Naive thymus-derived CD4-positive, alpha-beta T cell (primary cell): ENCODE measurements at regions not wholly inside any gene's neighbourhood (a gene's known extent, or its start where the extent isn't known, plus 50 kb on each side); places are given as distances from the start of the nearest gene placed in this dataset.

Experiments used
- ATAC-seq: fragments of 150-1000 bp; cut with Tn5 transposase; 2 replicates; pipeline ENCODE4 v1.10.0; 2021; ENCODE audit warnings: mild to moderate bottlenecking, moderate library complexity
- CTCF ChIA-PET: fragments of 350-600 bp; sonication (Branson Sonifier 250); formaldehyde crosslinking; loops from one replicate; lab custom pipeline; 2021; ENCODE audit warnings: antibody characterized with exemption; lab: Charles Lee
- POLR2A ChIA-PET: fragments of 350-600 bp; sonication (Branson Sonifier 250); formaldehyde crosslinking; loops from one replicate; lab custom pipeline; 2021; ENCODE audit warnings: antibody characterized with exemption, inconsistent platforms; lab: Charles Lee
- DNase-seq, 9 donors: peaks; one replicate each; pipeline versions ENCODE4 v3.0.0 to v3.0.0-alpha.2; 2020 to 2022; ENCODE audit warnings: mixed read lengths in 1 of 9
- H3K27ac ChIP-seq: one replicate; pipeline ENCODE4 v1.7.0; 2013; ENCODE audit warnings: mild to moderate bottlenecking, low read depth, low read length, moderate library complexity
- H3K27me3 ChIP-seq, 2 donors: one replicate each; pipeline ENCODE4 v1.7.0; 2013; ENCODE audit warnings: low read length in 2 of 2, mild to moderate bottlenecking in 2 of 2, moderate library complexity in 2 of 2; ENCODE audit not compliant: control insufficient read depth in 2 of 2, insufficient read depth in 2 of 2
- H3K36me3 ChIP-seq, 3 experiments: 1 replicate in 2 of 3; 2 replicates in 1 of 3; pipeline ENCODE4 v1.7.0; 2013; ENCODE audit warnings: low read length in 3 of 3, mild to moderate bottlenecking in 3 of 3, moderate library complexity in 1 of 3; ENCODE audit not compliant: insufficient read depth in 3 of 3, control insufficient read depth in 2 of 3
- H3K4me1 ChIP-seq, 2 donors: one replicate each; pipeline ENCODE4 v1.7.0; 2013; ENCODE audit warnings: low read length in 2 of 2, mild to moderate bottlenecking in 2 of 2, moderate library complexity in 1 of 2; ENCODE audit not compliant: control insufficient read depth in 2 of 2, insufficient read depth in 2 of 2
- H3K4me3 ChIP-seq: 2 replicates; pipeline ENCODE4 v1.7.0; 2013; ENCODE audit warnings: mild to moderate bottlenecking, low read length
- H3K9me3 ChIP-seq, 3 experiments: 1 replicate in 2 of 3; 2 replicates in 1 of 3; pipeline ENCODE4 v1.7.0; 2013; ENCODE audit warnings: low read length in 3 of 3; ENCODE audit not compliant: control insufficient read depth in 2 of 3
- H3K27ac Mint-ChIP-seq, 9 donors: one replicate each; pipeline ENCODE4 v1.8.0; 2020 to 2022; ENCODE audit warnings: mixed read lengths in 9 of 9, mild to moderate bottlenecking in 8 of 9, moderate library complexity in 5 of 9, inconsistent platforms in 2 of 9
- H3K27me3 Mint-ChIP-seq, 5 donors: one replicate each; pipeline ENCODE4 v1.8.0; 2021 to 2022; ENCODE audit warnings: mixed read lengths in 5 of 5, mild to moderate bottlenecking in 1 of 5
- H3K36me3 Mint-ChIP-seq, 5 donors: one replicate each; pipeline ENCODE4 v1.8.0; 2020 to 2022; ENCODE audit warnings: mixed read lengths in 5 of 5, mild to moderate bottlenecking in 3 of 5, inconsistent platforms in 1 of 5
- H3K4me1 Mint-ChIP-seq, 7 donors: one replicate each; pipeline ENCODE4 v1.8.0; 2020 to 2022; ENCODE audit warnings: mixed read lengths in 7 of 7, mild to moderate bottlenecking in 3 of 7, inconsistent platforms in 1 of 7
- H3K4me3 Mint-ChIP-seq, 10 donors: one replicate each; pipeline ENCODE4 v1.8.0; 2020 to 2022; ENCODE audit warnings: mild to moderate bottlenecking in 10 of 10, mixed read lengths in 10 of 10, moderate library complexity in 6 of 10, inconsistent platforms in 2 of 10
- H3K9me3 Mint-ChIP-seq, 11 donors: one replicate each; pipeline ENCODE4 v1.8.0; 2020 to 2022; ENCODE audit warnings: mixed read lengths in 11 of 11, mild to moderate bottlenecking in 4 of 11, inconsistent platforms in 1 of 11, moderate library complexity in 1 of 11
- intact Hi-C, 2 donors: fragments of 100-400 bp; cut with micrococcal nuclease; formaldehyde crosslinking; loops; one replicate each; pipeline ENCODE4 v1.15.1; 2023

- no peak overlapping the region for H3K4me3 Mint-ChIP-seq
- ATAC-seq (no peak), DNase-seq (no peak)
- peaks cover 0 to 9% (median 4%) of the 10 kb centered on the region in 5 donors for H3K27me3 Mint-ChIP-seq
- no peaks in the 10 kb centered on the region for H3K27me3 ChIP-seq
- no peaks in the 10 kb centered on the region for H3K36me3 Mint-ChIP-seq
- H3K27ac Mint-ChIP-seq = no peak overlapping the region
- intact Hi-C loops = no loop called here
- peaks cover 0 to 3% (median 0%) of the 10 kb centered on the region in 11 donors for H3K9me3 Mint-ChIP-seq
- no peak overlapping the region for H3K4me3 ChIP-seq
- H3K4me1 ChIP-seq = no peaks in the 10 kb centered on the region
- no peaks in the 10 kb centered on the region for H3K36me3 ChIP-seq
- H3K9me3 ChIP-seq = no peaks in the 10 kb centered on the region
- H3K27ac ChIP-seq = no peak overlapping the region
- no peaks in the 10 kb centered on the region for H3K4me1 Mint-ChIP-seq
- CTCF ChIA-PET = interaction anchor here (0.6 kb wide), 1 partner anchor 252 kb away, joined by 4 read pairs; no protein-coding TSS in a partner anchor
- POLR2A ChIA-PET = no interaction called here
Measured at GRCh38 chr4:100797356-100797755, 279.5 kb upstream of the EMCN start.

- no peaks in the 10 kb centered on the region for H3K9me3 Mint-ChIP-seq
- H3K36me3 ChIP-seq = no peaks in the 10 kb centered on the region
- H3K27ac Mint-ChIP-seq = no peak overlapping the region
- no peak overlapping the region for H3K4me3 ChIP-seq
- POLR2A ChIA-PET = no interaction called here
- H3K27ac ChIP-seq = no peak overlapping the region
- no peaks in the 10 kb centered on the region for H3K4me1 ChIP-seq
- intact Hi-C loops = no loop called here
- H3K9me3 ChIP-seq = no peaks in the 10 kb centered on the region
- CTCF ChIA-PET = no interaction called here
- no peaks in the 10 kb centered on the region for H3K27me3 ChIP-seq
- ATAC-seq (no peak), DNase-seq (no peak)
- peaks cover 0 to 9% (median 4%) of the 10 kb centered on the region in 5 donors for H3K27me3 Mint-ChIP-seq
- no peaks in the 10 kb centered on the region for H3K4me1 Mint-ChIP-seq
- no peak overlapping the region for H3K4me3 Mint-ChIP-seq
- no peaks in the 10 kb centered on the region for H3K36me3 Mint-ChIP-seq
Measured at GRCh38 chr4:100796332-100796731, 278.5 kb upstream of the EMCN start.

GRCh38 chr4:100795581-100795980 lies 277.8 kb upstream of the EMCN start:
- CTCF ChIA-PET = no interaction called here
- ATAC-seq = no peak
- DNase-seq = no peak
- Mint-ChIP-seq H3K27ac (no peak overlapping the region), H3K4me3 (no peak overlapping the region), H3K4me1 (no peaks in the 10 kb centered on the region), H3K9me3 (no peaks in the 10 kb centered on the region), H3K27me3 (peaks cover 0 to 9% (median 4%) of the 10 kb centered on the region in 5 donors), H3K36me3 (no peaks in the 10 kb centered on the region)
- H3K9me3 ChIP-seq = no peaks in the 10 kb centered on the region
- intact Hi-C loops = no loop called here
- no peaks in the 10 kb centered on the region for H3K27me3 ChIP-seq
- H3K27ac ChIP-seq = no peak overlapping the region
- no peak overlapping the region for H3K4me3 ChIP-seq
- POLR2A ChIA-PET = interaction anchor here (0.7 kb wide), 1 partner anchor 606 kb away, joined by 3 read pairs; no protein-coding TSS in a partner anchor
- no peaks in the 10 kb centered on the region for H3K4me1 ChIP-seq
- no peaks in the 10 kb centered on the region for H3K36me3 ChIP-seq

GRCh38 chr4:100790836-100791615 lies 273.2 kb upstream of the EMCN start:
- H3K27me3 ChIP-seq = no peaks in the 10 kb centered on the region
- ATAC-seq (no peak), DNase-seq (no peak)
- intact Hi-C loops = no loop called here
- no peaks in the 10 kb centered on the region for H3K4me1 Mint-ChIP-seq
- no peak overlapping the region for H3K4me3 ChIP-seq
- H3K27me3 Mint-ChIP-seq = peaks cover 0 to 9% (median 0%) of the 10 kb centered on the region in 5 donors
- H3K36me3 ChIP-seq = no peaks in the 10 kb centered on the region
- no peak overlapping the region for H3K4me3 Mint-ChIP-seq
- H3K27ac ChIP-seq = no peak overlapping the region
- no peaks in the 10 kb centered on the region for H3K4me1 ChIP-seq
- no peaks in the 10 kb centered on the region for H3K9me3 Mint-ChIP-seq
- no peaks in the 10 kb centered on the region for H3K36me3 Mint-ChIP-seq
- POLR2A ChIA-PET = no interaction called here
- CTCF ChIA-PET = no interaction called here
- no peaks in the 10 kb centered on the region for H3K9me3 ChIP-seq
- no peak overlapping the region for H3K27ac Mint-ChIP-seq

GRCh38 chr4:100789991-100790390 lies 272.2 kb upstream of the EMCN start:
- H3K36me3 ChIP-seq = no peaks in the 10 kb centered on the region
- no peak for ATAC-seq
- no peak for DNase-seq
- no peak overlapping the region for H3K4me3 ChIP-seq
- Mint-ChIP-seq H3K9me3 (no peaks in the 10 kb centered on the region), H3K4me1 (no peaks in the 10 kb centered on the region), H3K36me3 (no peaks in the 10 kb centered on the region), H3K4me3 (no peak overlapping the region), H3K27ac (no peak overlapping the region), H3K27me3 (peaks cover 0 to 9% (median 0%) of the 10 kb centered on the region in 5 donors)
- ChIA-PET POLR2A (no interaction called here), CTCF (no interaction called here)
- intact Hi-C loops = no loop called here
- H3K4me1 ChIP-seq = no peaks in the 10 kb centered on the region
- H3K9me3 ChIP-seq = no peaks in the 10 kb centered on the region
- H3K27ac ChIP-seq = no peak overlapping the region
- H3K27me3 ChIP-seq = no peaks in the 10 kb centered on the region

- H3K4me1 Mint-ChIP-seq = no peaks in the 10 kb centered on the region
Measured at GRCh38 chr4:100786481-100786880, 268.7 kb upstream of the EMCN start.

GRCh38 chr4:100782356-100782755 lies 264.5 kb upstream of the EMCN start:
- DNase-seq = no peak

More at GRCh38 chr4:100786481-100786880, 268.7 kb upstream of the EMCN start:
- Mint-ChIP-seq H3K36me3 (no peaks in the 10 kb centered on the region), H3K4me3 (no peak overlapping the region), H3K9me3 (peaks cover 0 to 2% (median 0%) of the 10 kb centered on the region in 11 donors), H3K27me3 (peaks cover 0 to 9% (median 7%) of the 10 kb centered on the region in 5 donors), H3K27ac (no peak overlapping the region)
- no peaks in the 10 kb centered on the region for H3K36me3 ChIP-seq
- H3K4me1 ChIP-seq = no peaks in the 10 kb centered on the region
- ChIA-PET CTCF (no interaction called here), POLR2A (no interaction called here)
- intact Hi-C loops = no loop called here
- H3K27me3 ChIP-seq = no peaks in the 10 kb centered on the region
- H3K9me3 ChIP-seq = no peaks in the 10 kb centered on the region
- DNase-seq = no peak
- no peak overlapping the region for H3K4me3 ChIP-seq
- no peak for ATAC-seq
- no peak overlapping the region for H3K27ac ChIP-seq

More at GRCh38 chr4:100782356-100782755, 264.5 kb upstream of the EMCN start:
- H3K27ac Mint-ChIP-seq = no peak overlapping the region
- H3K36me3 Mint-ChIP-seq = no peaks in the 10 kb centered on the region
- CTCF ChIA-PET = no interaction called here
- no peaks in the 10 kb centered on the region for H3K4me1 ChIP-seq
- H3K27ac ChIP-seq = no peak overlapping the region
- no peaks in the 10 kb centered on the region for H3K9me3 ChIP-seq
- H3K4me3 ChIP-seq = no peak overlapping the region
- ATAC-seq = no peak
- H3K9me3 Mint-ChIP-seq = peaks cover 0 to 5% (median 0%) of the 10 kb centered on the region in 11 donors
- intact Hi-C loops = no loop called here
- H3K4me3 Mint-ChIP-seq = no peak overlapping the region
- H3K27me3 Mint-ChIP-seq = peaks cover 0 to 7% (median 0%) of the 10 kb centered on the region in 5 donors
- no peaks in the 10 kb centered on the region for H3K27me3 ChIP-seq
- H3K4me1 Mint-ChIP-seq = no peaks in the 10 kb centered on the region
- no peaks in the 10 kb centered on the region for H3K36me3 ChIP-seq
- POLR2A ChIA-PET = no interaction called here
